ENCODE measurements at regions not wholly inside any gene's neighbourhood (a gene's known extent, or its start where the extent isn't known, plus 50 kb on each side); places are given as distances from the start of the nearest gene placed in this dataset.

GRCh38 chr13:109989686-109990085, 203.3 kb upstream of the IRS2 start (continued):
- TF ChIP-seq CHD7 (IDR thresholded peaks at IDR 0.05; ENCODE audit: insufficient replicate concordance, low read length) (no peak), RBBP5 (IDR thresholded peaks at IDR 0.05; ENCODE audit: borderline replicate concordance, low read depth, low read length) (no peak)

All from H1 (cell line).